DMS79 (cell line): ENCODE measurements at regions not wholly inside any gene's neighbourhood (a gene's known extent, or its start where the extent isn't known, plus 50 kb on each side); places are given as distances from the start of the nearest gene placed in this dataset.
"Not testable (repeated sequence)": the region's sequence is repeated elsewhere in the genome, so short reads cannot be mapped to it uniquely, and the experiment has no call there.

Experiments
- DNase-seq: peaks from one replicate; lab custom pipeline; 2025; lab: John Stamatoyannopoulos, UW

- no peak for DNase-seq
Measured at GRCh38 chr5:96528826-96529474, 95.9 kb upstream of the PCSK1 start.

DNA sequence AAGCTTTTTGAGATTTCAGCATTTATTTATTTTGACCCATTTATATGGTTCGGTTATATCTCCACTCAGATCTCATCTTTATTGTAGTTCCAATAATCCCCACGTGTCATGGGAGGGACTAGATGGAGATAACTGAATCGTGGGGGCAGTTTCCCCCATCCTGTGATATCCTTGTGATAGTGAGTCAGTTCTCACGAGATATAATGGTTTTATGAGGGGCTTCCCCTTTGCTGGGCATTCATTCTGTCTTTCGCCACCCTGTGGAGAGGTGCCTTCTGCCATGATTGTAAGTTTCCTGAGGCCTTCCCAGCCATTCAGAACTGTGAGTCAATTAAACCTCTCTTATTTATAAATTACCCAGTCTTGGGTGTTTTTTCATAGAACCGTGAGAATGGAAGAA is 96.5 kb upstream of the PCSK1 start:
- DNase-seq, result no peak

GRCh38 chr5:96530901-96531300 is 97.9 kb upstream of the PCSK1 start:
- no peak for DNase-seq

GRCh38 chr5:96533371-96533770 is 100.3 kb upstream of the PCSK1 start:
- no peak for DNase-seq

- no peak for DNase-seq
Measured at GRCh38 chr5:96537386-96537785, 104.3 kb upstream of the PCSK1 start.

- no peak for DNase-seq
Measured at GRCh38 chr5:96538808-96539250, 105.8 kb upstream of the PCSK1 start.

GRCh38 chr5:96546120-96546519 is 113.1 kb upstream of the PCSK1 start:
- DNase-seq, result no peak

GRCh38 chr5:96547486-96547885 is 114.4 kb upstream of the PCSK1 start:
- DNase-seq, result no peak

GRCh38 chr5:96548905-96549304 is 113.3 kb upstream of the CAST start:
- no peak for DNase-seq

GRCh38 chr5:96560857-96561256 is 101.3 kb upstream of the CAST start:
- DNase-seq, result not testable (repeated sequence)

DNA sequence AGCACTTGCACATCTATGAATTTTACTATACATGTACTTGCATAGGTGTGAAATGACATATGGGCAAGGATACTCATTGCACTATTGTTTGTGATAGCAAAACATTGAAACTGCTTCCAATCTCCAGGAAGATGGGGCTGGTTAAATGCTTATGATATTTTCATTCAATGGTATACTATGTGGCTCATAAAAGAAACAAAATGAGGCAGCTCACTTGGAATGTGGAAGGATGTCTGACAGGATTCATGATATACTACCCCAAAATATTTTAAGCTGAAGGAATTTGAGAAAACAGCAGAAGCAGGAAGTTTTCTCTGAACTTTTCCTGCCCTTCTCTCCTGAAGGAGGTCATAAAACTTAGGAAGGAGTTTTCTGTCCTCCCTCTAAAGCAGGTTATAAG is 99.6 kb upstream of the CAST start:
- no peak for DNase-seq

GRCh38 chr5:96563816-96564215 is 98.4 kb upstream of the CAST start:
- no peak for DNase-seq

DNA sequence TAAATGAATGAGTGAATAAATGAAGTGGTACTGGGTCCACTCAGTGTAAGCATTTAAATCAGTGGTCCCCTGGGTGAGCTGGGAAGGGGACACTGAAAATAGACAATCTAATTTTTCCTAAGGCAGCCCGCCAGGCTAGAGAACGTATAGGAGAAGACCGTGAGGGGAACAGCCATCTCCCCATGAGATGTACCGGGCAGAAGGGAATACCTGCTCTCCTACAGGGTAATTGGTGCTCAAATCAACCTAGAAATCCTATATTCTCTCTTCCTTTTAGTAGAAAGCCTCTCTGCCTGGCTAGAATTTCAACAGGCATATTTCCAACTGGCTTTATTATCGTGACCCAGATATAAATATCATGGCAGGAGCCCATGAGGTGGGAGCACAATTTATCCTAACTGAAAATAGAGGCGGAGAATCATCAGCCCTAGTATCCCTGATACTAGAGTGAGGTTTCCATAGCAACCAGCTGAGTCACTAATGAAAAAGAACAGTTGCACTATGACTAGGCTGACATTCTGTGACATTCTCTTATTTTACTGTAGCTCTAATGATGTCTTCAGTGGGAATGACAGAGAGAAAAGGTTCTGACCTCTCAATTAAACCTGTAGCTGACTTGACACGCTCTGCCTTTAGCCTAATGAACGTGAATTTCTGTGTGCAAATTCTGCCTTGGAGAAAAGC is 96.5 kb upstream of the CAST start:
- no peak for DNase-seq

DNA sequence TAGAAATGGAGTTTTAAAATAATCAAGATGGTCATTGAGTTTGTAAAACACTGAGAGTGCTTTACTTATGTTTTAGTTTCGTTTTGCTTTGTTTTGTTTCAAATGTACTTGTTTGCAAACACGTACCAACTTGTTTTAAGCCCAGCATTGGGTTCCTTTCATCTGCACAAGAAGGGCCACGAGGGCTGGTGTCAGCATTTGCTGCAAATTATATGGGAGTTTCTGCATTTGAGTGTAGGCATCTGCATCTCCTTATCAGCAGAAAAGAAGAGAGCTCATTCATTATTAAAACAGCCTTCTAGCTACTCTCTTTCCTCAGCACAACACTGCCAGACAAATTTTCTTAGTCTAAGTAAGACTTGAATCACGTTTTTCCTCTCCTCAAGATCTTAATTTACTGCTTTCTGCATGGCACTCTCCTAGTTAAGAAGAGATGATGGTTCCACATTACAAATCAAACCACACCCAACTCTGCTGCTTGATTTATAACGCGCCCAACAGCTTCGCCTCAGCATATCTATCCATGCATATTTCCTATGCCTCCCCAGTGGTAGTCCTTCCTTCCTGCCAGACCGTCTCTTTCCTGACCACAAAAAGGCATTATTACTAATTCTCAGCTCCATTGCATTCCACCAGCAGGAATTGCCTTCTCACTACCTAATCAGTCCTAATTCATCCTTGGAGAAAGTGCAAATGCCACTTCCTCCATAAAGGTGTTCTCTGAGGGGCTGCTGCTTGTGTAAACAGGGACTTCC is 95.2 kb upstream of the CAST start:
- no peak for DNase-seq

- peak; percentile 84 for DNase-seq
Measured at GRCh38 chr5:96569332-96569731, 92.8 kb upstream of the CAST start.

DNA sequence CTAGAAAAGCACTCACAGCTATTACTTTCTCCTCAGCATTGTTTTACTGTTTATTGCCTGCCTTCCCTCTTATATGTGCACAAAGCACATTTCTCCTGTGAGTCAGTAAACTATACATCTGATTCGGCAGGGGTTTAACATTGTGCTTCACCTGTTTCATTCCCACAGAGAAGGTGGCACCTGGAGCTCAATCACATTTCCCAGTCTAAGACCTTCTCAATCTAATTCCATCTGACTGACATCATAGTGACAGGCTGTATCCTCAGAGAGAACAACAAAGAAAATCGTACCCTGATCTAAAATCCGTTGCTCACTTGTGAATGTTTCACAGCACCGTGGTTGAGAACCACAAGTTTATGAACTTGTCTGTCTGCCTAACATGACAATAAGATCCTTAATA is 92.4 kb upstream of the CAST start:
- peak; percentile 84 for DNase-seq

DNA sequence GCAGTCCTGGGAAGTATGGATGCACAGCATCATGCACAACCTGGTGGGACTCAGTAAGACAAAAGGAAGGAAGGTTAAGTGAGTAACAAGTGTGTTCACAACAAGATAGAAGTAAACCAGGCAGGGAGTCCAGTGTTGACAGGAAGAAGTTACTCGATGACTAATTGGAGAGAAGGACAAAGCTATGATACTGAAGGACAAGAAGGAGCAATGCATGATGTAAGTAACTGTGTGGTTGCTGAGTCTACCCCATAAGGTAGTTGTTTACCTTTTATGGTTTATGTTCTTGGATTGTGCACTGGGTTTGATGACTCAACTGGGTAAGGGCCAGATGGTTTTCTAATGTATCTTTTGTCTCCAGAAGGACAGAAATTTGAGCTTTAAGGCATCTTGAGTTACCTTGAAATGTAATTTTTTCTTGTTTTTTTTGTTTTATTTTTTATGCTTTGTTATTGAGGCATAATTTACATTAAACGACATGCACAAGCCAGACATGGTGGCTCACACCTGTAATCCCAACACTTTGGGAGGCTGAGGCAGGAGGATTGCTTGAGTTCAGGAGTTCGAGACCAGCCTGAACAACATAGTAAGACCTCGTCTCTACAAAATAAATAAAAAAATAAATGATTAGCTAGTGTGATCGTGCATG is 89.2 kb upstream of the CAST start:
- DNase-seq, result no peak

DNA sequence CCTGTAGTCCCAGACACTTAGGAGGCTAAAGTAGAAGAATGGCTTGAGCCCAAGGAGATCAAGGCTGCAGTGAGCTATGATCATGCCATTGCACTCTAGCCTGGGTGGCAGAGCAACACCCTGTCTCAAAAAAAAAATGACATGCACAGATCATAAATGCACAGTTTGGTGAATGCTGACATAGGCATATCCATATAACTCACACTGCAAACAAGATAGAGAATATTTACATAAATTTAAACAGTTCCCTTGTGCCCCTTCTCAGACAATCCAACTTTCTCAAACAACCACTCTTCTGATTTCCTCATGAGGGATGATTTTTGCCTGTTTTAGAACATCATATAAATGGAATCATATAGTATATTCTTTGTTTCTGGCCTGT is 88.7 kb upstream of the CAST start:
- no peak for DNase-seq

- DNase-seq, result no peak
Measured at GRCh38 chr5:96576876-96577275, 85.3 kb upstream of the CAST start.

DNA sequence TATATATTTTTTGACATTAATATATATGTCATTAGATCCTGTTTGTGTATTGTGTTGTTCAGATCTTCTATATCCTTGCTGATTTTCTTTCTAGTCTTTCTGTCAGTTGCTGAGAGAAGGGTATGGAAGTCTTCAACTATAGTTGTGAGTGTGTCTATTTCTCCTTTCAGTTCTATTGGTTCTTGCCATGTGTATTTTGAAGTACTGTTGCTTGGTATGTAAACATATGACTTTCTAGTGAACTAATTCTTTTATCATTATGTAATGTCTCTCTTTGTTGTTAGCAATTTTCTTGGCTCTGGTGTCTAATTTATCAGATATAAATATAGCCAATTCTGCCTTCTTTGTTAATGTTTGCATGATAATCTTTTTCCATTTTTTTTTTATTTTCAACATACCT is 84.3 kb upstream of the CAST start:
- DNase-seq, result no peak

DNA sequence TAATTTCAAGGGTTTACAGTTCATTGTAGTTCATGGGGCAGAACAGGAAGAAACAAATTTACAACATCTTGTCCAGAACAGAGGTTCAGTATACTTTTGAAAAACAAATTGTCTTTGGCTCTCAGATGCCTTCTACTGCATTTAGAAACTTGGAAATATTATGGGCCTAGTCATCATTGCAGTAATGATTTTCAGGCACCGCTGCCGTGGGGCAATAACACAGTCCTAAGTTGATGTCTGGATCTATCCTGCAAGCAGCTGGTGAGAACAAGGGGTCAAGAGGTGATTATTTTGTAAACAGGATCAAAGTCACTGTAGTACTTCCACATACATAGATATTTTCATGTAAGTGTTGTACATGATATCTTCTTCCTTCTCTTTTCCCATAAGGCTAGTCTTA is 82.5 kb upstream of the CAST start:
- DNase-seq, result no peak

GRCh38 chr5:96582343-96582742 is 79.8 kb upstream of the CAST start:
- DNase-seq, result peak; percentile 58

DNA sequence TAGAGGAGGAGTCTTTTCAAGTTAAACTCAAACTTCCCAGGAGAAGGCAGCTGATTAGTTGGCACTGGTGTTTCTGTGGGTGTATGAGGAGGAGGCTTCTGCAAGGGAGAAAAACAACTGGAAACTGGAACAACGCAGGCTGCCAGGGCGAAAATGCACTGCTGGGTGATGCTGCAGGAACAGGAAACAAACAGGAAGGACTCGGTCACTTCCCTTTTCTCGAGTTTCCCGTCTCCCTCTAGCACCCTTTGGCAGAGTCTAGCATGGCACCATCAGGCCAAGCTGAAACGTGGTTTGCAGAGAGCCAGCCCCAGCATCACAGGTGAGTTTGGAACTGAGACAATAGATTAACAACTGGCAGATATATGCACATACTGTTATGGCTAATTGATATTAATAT is 77.5 kb upstream of the CAST start:
- no peak for DNase-seq
